GM12878 (cell line): ENCODE measurements at regions not wholly inside any gene's neighbourhood (a gene's known extent, or its start where the extent isn't known, plus 50 kb on each side); places are given as distances from the start of the nearest gene placed in this dataset.
A peak's percentile ranks its signal among the peaks of the same experiment; 100 is the strongest.

Experiments
- ATAC-seq: fragments of 200-7000 bp; cut with Tn5 transposase; 3 replicates; pipeline ENCODE4 v1.9.1; 2020; ENCODE audit warnings: mild to moderate bottlenecking, moderate library complexity
- BruUV-seq: library from RNA; stranded (reverse); fragments of 400-500 nt; replicated peaks from 2 replicates; lab custom pipeline; 2021; lab: Mats Ljungman, UMichigan
- CTCF ChIA-PET: fragments of 300-600 bp; sonication (Branson Sonifier 250); formaldehyde crosslinking; extraction: SDS; loops from one replicate; lab custom pipeline; 2021; ENCODE audit warnings: inconsistent platforms; lab: Yijun Ruan, JAX
- POLR2A ChIA-PET: fragments of 350-600 bp; formaldehyde crosslinking; extraction: SDS; loops from one replicate; lab custom pipeline; 2021; ENCODE audit warnings: inconsistent platforms; lab: Charles Lee
- RAD21 ChIA-PET: fragments of 300-600 bp; sonication (Branson Sonifier 250); formaldehyde crosslinking; loops from one replicate; lab custom pipeline; 2023; ENCODE audit warnings: antibody characterized with exemption; ENCODE audit not compliant: unreplicated experiment; lab: Charles Lee
- SMC1A ChIA-PET: fragments of 300-600 bp; sonication (Branson Sonifier 250); formaldehyde crosslinking; loops from one replicate; lab custom pipeline; 2023; ENCODE audit not compliant: unreplicated experiment, uncharacterized antibody; lab: Charles Lee
- DNase-seq: peaks from one replicate; pipeline ENCODE4 v3.0.0-alpha.2; 2011; ENCODE audit warnings: low read depth, low spot score
- FAIRE-seq: peaks from 3 replicates; lab custom pipeline; 2011; peaks lifted over from hg19 to GRCh38; lab: Jason Lieb, UNC
- H2AFZ ChIP-seq: 2 replicates; pipeline ENCODE4 v1.6.0; 2011; ENCODE audit warnings: low read depth, low read length, control low read depth; ENCODE audit not compliant: control insufficient read depth
- H3K27ac ChIP-seq: 2 replicates; pipeline ENCODE4 v1.5.1; 2011; ENCODE audit warnings: control low read depth; ENCODE audit not compliant: control insufficient read depth, insufficient read depth
- H3K27me3 ChIP-seq, 2 experiments: replicated peaks in 1 of 2; 2 replicates each; pipeline versions ENCODE4 v1.6.0 to v1.6.1; 2011; ENCODE audit warnings: low read length in 1 of 2; ENCODE audit not compliant: control insufficient read depth in 2 of 2, insufficient read depth in 2 of 2
- H3K36me3 ChIP-seq, 2 experiments: 2 replicates each; pipeline ENCODE4 v1.5.1; 2011; ENCODE audit warnings: low read length in 1 of 2; ENCODE audit not compliant: control insufficient read depth in 2 of 2, insufficient read depth in 2 of 2
- H3K4me1 ChIP-seq: 2 replicates; pipeline ENCODE4 v1.6.1; 2011; ENCODE audit warnings: mild to moderate bottlenecking, low read length, moderate library complexity, mixed read lengths; ENCODE audit not compliant: control insufficient read depth, insufficient read depth
- H3K4me2 ChIP-seq: 2 replicates; pipeline ENCODE4 v1.6.0; 2011; ENCODE audit warnings: control low read depth; ENCODE audit not compliant: control insufficient read depth, insufficient read depth
- H3K4me3 ChIP-seq: fragments of 200-600 bp; sonication (generic); 2 replicates; pipeline ENCODE4 v1.5.1; 2016
- H3K79me2 ChIP-seq: 2 replicates; pipeline ENCODE4 v1.6.0; 2011; ENCODE audit warnings: low read length; ENCODE audit not compliant: control insufficient read depth, insufficient read depth
- H3K9ac ChIP-seq: 2 replicates; pipeline ENCODE4 v1.8.0; 2011; ENCODE audit warnings: low read length, control low read depth, mixed read lengths; ENCODE audit not compliant: control insufficient read depth, insufficient read depth
- H3K9me3 ChIP-seq: replicated peaks from 3 replicates; pipeline ENCODE4 v1.5.1; 2011; ENCODE audit warnings: mild to moderate bottlenecking, low read length; ENCODE audit not compliant: control insufficient read depth, insufficient read depth
- H4K20me1 ChIP-seq: 2 replicates; pipeline ENCODE4 v1.6.0; 2011; ENCODE audit not compliant: control insufficient read depth, insufficient read depth
- GABPA ChIP-seq: IDR thresholded peaks from 2 replicates; pipeline ENCODE4 v1.6.1; 2014; ENCODE audit warnings: antibody characterized with exemption, low read depth, mild to moderate bottlenecking, inconsistent platforms
- HCFC1 ChIP-seq: fragments of 150-350 bp; IDR thresholded peaks from 2 replicates; pipeline ENCODE4 v1.6.1; 2014; ENCODE audit warnings: low read length
- HDAC6 ChIP-seq: fragments of 200-600 bp; sonication (generic); IDR thresholded peaks from one replicate; pipeline ENCODE4 v1.8.0; 2017; ENCODE audit warnings: antibody characterized with exemption; ENCODE audit not compliant: unreplicated experiment
- IKZF1 ChIP-seq: fragments of 450-650 bp; conservative IDR thresholded peaks from 2 replicates; pipeline ENCODE4 v1.6.1; 2017; ENCODE audit warnings: antibody characterized with exemption, mild to moderate bottlenecking
- IKZF2 ChIP-seq, 2 experiments: fragments of 450-650 bp; IDR thresholded peaks; 2 replicates each; pipeline ENCODE4 v1.6.1; 2017; ENCODE audit warnings: mild to moderate bottlenecking in 2 of 2, moderate library complexity in 2 of 2
- MTA3 ChIP-seq: IDR thresholded peaks from 2 replicates; pipeline ENCODE4 v1.6.1; 2012; ENCODE audit warnings: low read length, inconsistent platforms, borderline replicate concordance
- MYC ChIP-seq: IDR thresholded peaks from 2 replicates; pipeline ENCODE4 v1.6.1; 2011; ENCODE audit warnings: mild to moderate bottlenecking, low read length, moderate library complexity, inconsistent platforms; ENCODE audit not compliant: insufficient read depth, insufficient replicate concordance, insufficient read length, severe bottlenecking
- NBN ChIP-seq: fragments of 450-650 bp; IDR thresholded peaks from 2 replicates; pipeline ENCODE4 v1.6.1; 2016
- NR2F1 ChIP-seq: fragments of 450-650 bp; conservative IDR thresholded peaks from 2 replicates; pipeline ENCODE4 v1.6.1; 2017; ENCODE audit warnings: mild to moderate bottlenecking
- POLR2AphosphoS5 ChIP-seq: IDR thresholded peaks from 2 replicates; pipeline ENCODE4 v1.6.1; 2011; ENCODE audit warnings: mild to moderate bottlenecking, low read length, inconsistent platforms
- RAD51 ChIP-seq: fragments of 450-650 bp; IDR thresholded peaks from 2 replicates; pipeline ENCODE4 v1.6.1; 2016; ENCODE audit warnings: moderate library complexity, mild to moderate bottlenecking, inconsistent platforms
- SMAD5 ChIP-seq: IDR thresholded peaks from 2 replicates; pipeline ENCODE4 v1.6.1; 2016; ENCODE audit warnings: antibody characterized with exemption, low read depth
- SMARCA5 ChIP-seq: fragments of 450-650 bp; IDR thresholded peaks from 2 replicates; pipeline ENCODE4 v1.6.1; 2017; ENCODE audit warnings: mild to moderate bottlenecking
- SRF ChIP-seq, 2 experiments: IDR thresholded peaks; 2 replicates each; pipeline ENCODE4 v1.6.1; 2011; ENCODE audit warnings: low read depth in 2 of 2, low read length in 2 of 2, mild to moderate bottlenecking in 1 of 2, moderate library complexity in 1 of 2
- SUZ12 ChIP-seq: fragments of 200-600 bp; sonication (generic); IDR thresholded peaks from one replicate; pipeline ENCODE4 v1.6.1; 2018; ENCODE audit warnings: antibody characterized with exemption, mild to moderate bottlenecking; ENCODE audit not compliant: unreplicated experiment
- TARDBP ChIP-seq: IDR thresholded peaks from 2 replicates; pipeline ENCODE4 v1.6.1; 2016; ENCODE audit warnings: borderline replicate concordance
- TCF12 ChIP-seq: IDR thresholded peaks from 2 replicates; pipeline ENCODE4 v1.6.1; 2011; ENCODE audit warnings: low read depth, mild to moderate bottlenecking, low read length
- YY1 ChIP-seq: IDR thresholded peaks from 2 replicates; pipeline ENCODE4 v1.6.1; 2011; ENCODE audit warnings: low read depth, mild to moderate bottlenecking, low read length
- ZNF217 ChIP-seq: fragments of 450-650 bp; IDR thresholded peaks from 2 replicates; pipeline ENCODE4 v1.6.1; 2017; ENCODE audit warnings: antibody characterized with exemption, mild to moderate bottlenecking
- WGBS: methylation state at CpG from one replicate; pipeline ENCODE4 v1.1.6; 2016; ENCODE audit warnings: low lambda C conversion rate; ENCODE audit not compliant: insufficient replicate concordance, insufficient coverage; ENCODE audit errors: missing lambda C conversion rate; 5-methylcytosine and 5-hydroxymethylcytosine counted together
- in situ Hi-C: fragments of 300-500 bp; cut with MboI; formaldehyde crosslinking; loops from 9 replicates; pipeline ENCODE4 v1.14.3; 2018; ENCODE audit warnings: mixed read lengths
- intact Hi-C: fragments of 100-400 bp; cut with micrococcal nuclease; formaldehyde crosslinking; loops from one replicate; pipeline ENCODE4 v1.14.2; 2022; ENCODE audit not compliant: unreplicated experiment
- TF ChIP-seq, protein P1 (sequence below): fragments of 450-650 bp; IDR thresholded peaks from 2 replicates; pipeline ENCODE4 v1.6.1; 2017; ENCODE audit warnings: antibody characterized with exemption, mild to moderate bottlenecking, moderate library complexity
- TF ChIP-seq, protein P2 (sequence below), 3 experiments: IDR thresholded peaks in 2 of 3; conservative IDR thresholded peaks in 1 of 3; 2 replicates each; pipeline ENCODE4 v1.5.1; 2011; ENCODE audit warnings: low read depth in 3 of 3, low read length in 3 of 3, mild to moderate bottlenecking in 3 of 3, control low read depth in 2 of 3, moderate library complexity in 2 of 3, inconsistent platforms in 1 of 3, mixed read lengths in 1 of 3; ENCODE audit not compliant: control insufficient read depth in 2 of 3, insufficient read depth in 1 of 3; ENCODE audit errors: extremely low read depth in 1 of 3

GRCh38 chrX:131728295-131729145 lies 184.6 kb downstream of the OR13H1 start:
- ChIA-PET CTCF (interaction anchor here (1.0 kb wide), 1 partner anchor 13 kb away, joined by 3 read pairs; no protein-coding TSS in a partner anchor), POLR2A (no interaction called here), SMC1A (interaction anchor here (1.3 kb wide), 1 partner anchor 19 kb away, joined by 3 read pairs; no protein-coding TSS in a partner anchor), RAD21 (no interaction called here)
- ATAC-seq (peak; percentile 91), FAIRE-seq (peak; percentile 73), DNase-seq (peak; percentile 84)
- H3K36me3 ChIP-seq, result no peaks in the 10 kb centered on the region
- H3K79me2 ChIP-seq, result no peaks in the 10 kb centered on the region
- H4K20me1 ChIP-seq, result no peaks in the 10 kb centered on the region
- H3K4me1 ChIP-seq, result no peaks in the 10 kb centered on the region
- peak overlapping the region; percentile 58 for H3K9ac ChIP-seq
- peak overlapping the region; percentile 64 for H2AFZ ChIP-seq
- in situ Hi-C loops (no loop called here), intact Hi-C loops (loop anchor here (1.0 to 2.0 kb wide), 10 partner anchors 13 to 94 kb away; no protein-coding TSS in a partner anchor)
- H3K9me3 ChIP-seq, result peaks cover 5% of the 10 kb centered on the region; the same call in 2 of the 3 replicates
- H3K27me3 ChIP-seq, result no peaks in the 10 kb centered on the region
- H3K27ac ChIP-seq, result peak overlapping the region; percentile 78
- H3K4me2 ChIP-seq, result peak overlapping the region; percentile 28
- no TSS peak for BruUV-seq
- 29% methylated on average over 19 of the region's 19 CpGs for whole genome bisulfite sequencing
- peak overlapping the region; percentile 41; the same call in 1 of the 2 replicates for H3K4me3 ChIP-seq
- TF ChIP-seq TCF12 (no peak), GABPA (no peak; the same call in 1 of the 2 replicates), IKZF1 (peak; percentile 45; the same call in 1 of the 2 replicates), POLR2AphosphoS5 (no peak), SMARCA5 (no peak), SUZ12 (no peak), MYC (no peak), HDAC6 (no peak), MTA3 (no peak), SRF (IDR thresholded peaks at IDR 0.05; ENCODE audit: low read depth in 2 of 2, low read length in 2 of 2) (no peak), SMAD5 (no peak), NR2F1 (0 out of 2 replicates have a peak, but pooled peaks have one; percentile 19), YY1 (peak; percentile 95), ZNF217 (no peak), NBN (no peak), IKZF2 (IDR thresholded peaks at IDR 0.05) (peak; percentile 14 to 23; a peak in 1 of 4 replicates), RAD51 (0 out of 2 replicates have a peak, but pooled peaks have one; percentile 8), HCFC1 (peak; percentile 59; the same call in 1 of the 2 replicates), TARDBP (no peak)
- TF ChIP-seq, protein P1, sequence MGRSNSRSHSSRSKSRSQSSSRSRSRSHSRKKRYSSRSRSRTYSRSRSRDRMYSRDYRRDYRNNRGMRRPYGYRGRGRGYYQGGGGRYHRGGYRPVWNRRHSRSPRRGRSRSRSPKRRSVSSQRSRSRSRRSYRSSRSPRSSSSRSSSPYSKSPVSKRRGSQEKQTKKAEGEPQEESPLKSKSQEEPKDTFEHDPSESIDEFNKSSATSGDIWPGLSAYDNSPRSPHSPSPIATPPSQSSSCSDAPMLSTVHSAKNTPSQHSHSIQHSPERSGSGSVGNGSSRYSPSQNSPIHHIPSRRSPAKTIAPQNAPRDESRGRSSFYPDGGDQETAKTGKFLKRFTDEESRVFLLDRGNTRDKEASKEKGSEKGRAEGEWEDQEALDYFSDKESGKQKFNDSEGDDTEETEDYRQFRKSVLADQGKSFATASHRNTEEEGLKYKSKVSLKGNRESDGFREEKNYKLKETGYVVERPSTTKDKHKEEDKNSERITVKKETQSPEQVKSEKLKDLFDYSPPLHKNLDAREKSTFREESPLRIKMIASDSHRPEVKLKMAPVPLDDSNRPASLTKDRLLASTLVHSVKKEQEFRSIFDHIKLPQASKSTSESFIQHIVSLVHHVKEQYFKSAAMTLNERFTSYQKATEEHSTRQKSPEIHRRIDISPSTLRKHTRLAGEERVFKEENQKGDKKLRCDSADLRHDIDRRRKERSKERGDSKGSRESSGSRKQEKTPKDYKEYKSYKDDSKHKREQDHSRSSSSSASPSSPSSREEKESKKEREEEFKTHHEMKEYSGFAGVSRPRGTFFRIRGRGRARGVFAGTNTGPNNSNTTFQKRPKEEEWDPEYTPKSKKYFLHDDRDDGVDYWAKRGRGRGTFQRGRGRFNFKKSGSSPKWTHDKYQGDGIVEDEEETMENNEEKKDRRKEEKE, result no peak
- TF ChIP-seq, protein P2, sequence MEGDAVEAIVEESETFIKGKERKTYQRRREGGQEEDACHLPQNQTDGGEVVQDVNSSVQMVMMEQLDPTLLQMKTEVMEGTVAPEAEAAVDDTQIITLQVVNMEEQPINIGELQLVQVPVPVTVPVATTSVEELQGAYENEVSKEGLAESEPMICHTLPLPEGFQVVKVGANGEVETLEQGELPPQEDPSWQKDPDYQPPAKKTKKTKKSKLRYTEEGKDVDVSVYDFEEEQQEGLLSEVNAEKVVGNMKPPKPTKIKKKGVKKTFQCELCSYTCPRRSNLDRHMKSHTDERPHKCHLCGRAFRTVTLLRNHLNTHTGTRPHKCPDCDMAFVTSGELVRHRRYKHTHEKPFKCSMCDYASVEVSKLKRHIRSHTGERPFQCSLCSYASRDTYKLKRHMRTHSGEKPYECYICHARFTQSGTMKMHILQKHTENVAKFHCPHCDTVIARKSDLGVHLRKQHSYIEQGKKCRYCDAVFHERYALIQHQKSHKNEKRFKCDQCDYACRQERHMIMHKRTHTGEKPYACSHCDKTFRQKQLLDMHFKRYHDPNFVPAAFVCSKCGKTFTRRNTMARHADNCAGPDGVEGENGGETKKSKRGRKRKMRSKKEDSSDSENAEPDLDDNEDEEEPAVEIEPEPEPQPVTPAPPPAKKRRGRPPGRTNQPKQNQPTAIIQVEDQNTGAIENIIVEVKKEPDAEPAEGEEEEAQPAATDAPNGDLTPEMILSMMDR (IDR thresholded peaks at IDR 0.05 in 2 of 3, conservative IDR thresholded peaks at IDR 0.05 in 1 of 3; ENCODE audit: control insufficient read depth in 2 of 3, extremely low read depth in 1 of 3, insufficient read depth in 1 of 3, low read depth in 3 of 3, low read length in 3 of 3), result peak; percentile 36 to 66 (median 46); a peak in 5 of 6 replicates
